GM19328 (cell line): ENCODE measurements at regions not wholly inside any gene's neighbourhood (a gene's known extent, or its start where the extent isn't known, plus 50 kb on each side); places are given as distances from the start of the nearest gene placed in this dataset.
A peak's percentile ranks its signal among the peaks of the same experiment; 100 is the strongest.

Experiments
- ATAC-seq: cut with Tn5 transposase; IDR thresholded peaks from one replicate; pipeline ENCODE4 v1.9.1; 2021; ENCODE audit warnings: mild to moderate bottlenecking, moderate library complexity; ENCODE audit not compliant: unreplicated experiment

- ATAC-seq, result no peak
Observed at GRCh38 chr5:89260254-89260653, 377.3 kb upstream of the MEF2C start.

- ATAC-seq, result no peak
Observed at GRCh38 chr5:89255845-89256463, 373.0 kb upstream of the MEF2C start.

DNA sequence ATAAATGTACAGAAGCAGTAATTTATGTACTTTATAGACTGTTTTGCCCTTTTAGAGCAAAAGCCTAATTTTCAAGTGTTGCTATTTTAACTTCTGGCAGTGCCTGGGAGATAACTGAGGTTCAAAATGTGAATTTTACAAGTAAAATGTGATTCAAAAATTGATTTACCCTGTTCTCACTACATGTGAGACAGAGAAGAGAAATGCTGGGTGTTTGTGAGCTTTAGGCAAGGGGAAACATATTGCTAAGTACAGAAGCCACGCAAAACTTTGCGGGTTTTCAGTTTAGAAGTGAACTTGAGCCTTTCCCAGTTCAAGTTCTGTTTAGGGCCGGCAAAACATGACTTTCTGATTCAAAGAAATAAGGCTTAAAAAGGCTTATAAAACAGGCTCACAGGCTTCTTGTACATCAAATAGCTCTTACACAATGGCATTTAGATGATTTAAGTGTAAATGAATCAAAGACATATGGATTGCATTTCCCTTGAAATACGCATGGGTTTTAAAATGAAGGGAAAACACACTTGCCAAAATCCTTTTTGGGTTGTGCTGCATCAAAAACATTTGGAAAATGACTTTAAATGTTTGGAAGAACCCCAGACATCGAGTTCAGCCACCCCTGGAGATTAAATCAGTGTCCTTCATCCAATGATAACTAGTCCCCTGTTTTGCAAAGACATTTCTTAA lies 370.8 kb upstream of the MEF2C start:
- ATAC-seq, result no peak

DNA sequence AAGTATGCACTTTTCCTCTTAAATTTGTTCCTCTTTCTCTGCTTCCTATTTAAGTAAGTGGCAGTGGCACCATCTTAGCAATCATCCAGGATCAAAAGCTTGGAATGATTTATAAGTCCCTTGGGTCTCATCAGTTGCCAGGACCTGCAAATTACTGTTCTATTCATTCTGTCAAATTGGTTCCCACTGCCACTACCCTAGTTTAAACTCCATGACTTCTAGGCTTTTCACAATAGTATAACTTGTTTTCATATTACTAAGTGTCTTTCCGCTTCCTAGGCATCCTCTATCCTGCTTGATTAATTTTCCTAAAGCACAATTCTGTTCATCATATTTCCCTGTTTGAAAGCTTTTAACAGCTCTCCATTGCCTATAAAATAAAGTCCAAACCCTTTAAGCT lies 363.9 kb upstream of the MEF2C start:
- ATAC-seq, result no peak

- ATAC-seq, result no peak
Observed at GRCh38 chr5:89246252-89246651, 363.3 kb upstream of the MEF2C start.

- no peak for ATAC-seq
Observed at GRCh38 chr5:89243611-89244010, 360.6 kb upstream of the MEF2C start.

- ATAC-seq, result no peak
Observed at GRCh38 chr5:89241186-89241585, 358.2 kb upstream of the MEF2C start.

GRCh38 chr5:89236900-89237299 lies 353.9 kb upstream of the MEF2C start:
- ATAC-seq, result no peak

DNA sequence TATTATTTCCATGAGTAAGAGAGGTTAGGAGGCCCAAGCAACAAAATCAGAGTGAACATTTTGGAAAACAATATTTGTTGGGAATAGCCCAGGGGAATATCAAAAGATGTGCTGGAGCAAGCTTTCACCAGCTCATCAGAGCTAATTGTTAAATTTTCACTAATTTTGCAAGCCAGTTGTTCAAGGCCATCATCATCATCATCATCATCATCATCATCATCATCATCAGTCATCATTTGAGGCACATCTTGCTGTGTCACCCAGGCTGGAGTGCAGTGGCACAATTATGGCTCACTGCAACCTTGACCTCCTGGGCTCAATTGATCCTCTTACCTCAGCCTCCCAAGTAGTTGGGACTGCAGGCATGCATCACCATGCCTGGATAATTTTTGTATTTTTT lies 350.5 kb upstream of the MEF2C start:
- no peak for ATAC-seq

GRCh38 chr5:89232139-89232603 lies 349.2 kb upstream of the MEF2C start:
- peak; percentile 93 for ATAC-seq

DNA sequence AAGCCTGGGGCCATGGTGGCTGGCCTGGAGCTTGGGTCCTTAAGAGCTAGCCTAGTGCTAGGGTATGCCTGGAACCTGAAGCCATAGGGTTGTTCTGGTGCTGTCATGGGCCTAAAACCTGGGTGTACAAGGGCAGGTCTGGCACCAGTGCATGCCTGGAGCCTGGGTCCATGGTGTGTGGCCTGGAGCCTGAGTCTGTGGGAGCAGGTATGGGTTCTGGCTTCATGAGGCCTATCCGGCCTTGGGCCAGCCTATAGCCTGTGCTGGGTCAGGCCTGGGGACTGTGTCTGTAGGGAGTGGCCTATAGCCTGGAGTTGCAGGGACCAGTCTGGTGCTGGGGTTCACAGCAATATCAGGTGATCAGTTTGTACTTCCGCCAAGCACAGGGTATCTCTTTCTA lies 347.2 kb upstream of the MEF2C start:
- no peak for ATAC-seq

- no peak for ATAC-seq
Observed at GRCh38 chr5:89229331-89230070, 346.5 kb upstream of the MEF2C start.

GRCh38 chr5:89228355-89228754 lies 345.4 kb upstream of the MEF2C start:
- no peak for ATAC-seq

DNA sequence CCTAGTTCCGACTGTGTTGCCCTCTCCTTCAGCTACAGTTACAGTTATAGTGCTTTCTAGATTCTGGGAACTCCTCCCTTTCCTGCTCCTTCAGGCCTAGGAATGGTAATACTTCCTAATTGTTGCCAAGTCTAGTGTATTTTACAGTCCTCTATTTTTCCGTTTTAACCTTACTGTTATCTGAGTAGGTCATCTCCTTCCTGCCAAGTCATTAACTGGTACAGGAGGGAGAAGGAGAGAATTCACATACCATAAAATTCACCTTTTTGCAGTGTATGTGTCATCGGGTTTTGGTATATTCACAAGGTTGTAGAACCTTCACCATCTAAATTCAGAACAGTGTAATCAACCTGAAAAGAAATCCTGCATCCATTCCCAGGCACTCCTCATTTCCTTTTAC lies 335.4 kb upstream of the MEF2C start:
- ATAC-seq, result no peak

DNA sequence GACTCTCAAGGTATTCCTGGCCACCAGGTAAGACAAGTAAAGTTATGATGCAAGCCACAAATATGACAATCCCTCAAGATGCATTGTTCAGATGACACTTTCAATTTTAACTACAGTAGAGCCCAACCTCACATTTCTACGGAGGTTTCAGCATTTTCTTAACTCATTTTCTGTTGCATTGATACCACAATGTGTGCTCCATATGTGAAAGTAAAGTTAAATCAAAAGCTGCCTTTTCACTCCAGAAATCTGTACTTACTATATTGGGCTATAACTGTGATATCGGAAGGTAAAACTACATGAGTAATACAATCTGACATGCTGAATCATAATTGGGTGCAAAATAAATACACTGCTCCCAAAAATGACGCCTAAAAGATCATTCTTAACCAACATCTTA lies 333.6 kb upstream of the MEF2C start:
- no peak for ATAC-seq

- no peak for ATAC-seq
Observed at GRCh38 chr5:89213573-89213972, 330.6 kb upstream of the MEF2C start.

- no peak for ATAC-seq
Observed at GRCh38 chr5:89211836-89212235, 328.9 kb upstream of the MEF2C start.

GRCh38 chr5:89208811-89209210 lies 325.8 kb upstream of the MEF2C start:
- ATAC-seq, result no peak

GRCh38 chr5:89208392-89208791 lies 325.4 kb upstream of the MEF2C start:
- ATAC-seq, result no peak

DNA sequence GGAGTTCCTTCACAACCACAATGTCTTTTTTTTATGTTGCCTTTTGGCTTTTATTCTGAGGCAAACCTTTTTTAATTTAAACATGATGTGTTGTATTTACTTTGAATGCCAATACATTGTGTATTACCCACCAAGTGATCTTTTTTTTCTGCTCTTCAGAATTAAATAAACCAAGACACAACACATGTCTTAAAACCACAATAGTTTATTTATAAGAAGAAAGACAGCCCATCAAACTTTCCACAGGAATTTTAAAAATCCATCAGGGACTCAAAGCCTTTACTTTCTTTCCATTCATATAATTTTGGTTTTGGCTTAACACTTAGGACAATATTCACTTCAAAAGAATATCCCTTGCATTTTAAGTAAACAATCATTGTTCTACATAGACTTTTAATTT lies 321.8 kb upstream of the MEF2C start:
- no peak for ATAC-seq

- no peak for ATAC-seq
Observed at GRCh38 chr5:89203611-89204010, 320.6 kb upstream of the MEF2C start.

DNA sequence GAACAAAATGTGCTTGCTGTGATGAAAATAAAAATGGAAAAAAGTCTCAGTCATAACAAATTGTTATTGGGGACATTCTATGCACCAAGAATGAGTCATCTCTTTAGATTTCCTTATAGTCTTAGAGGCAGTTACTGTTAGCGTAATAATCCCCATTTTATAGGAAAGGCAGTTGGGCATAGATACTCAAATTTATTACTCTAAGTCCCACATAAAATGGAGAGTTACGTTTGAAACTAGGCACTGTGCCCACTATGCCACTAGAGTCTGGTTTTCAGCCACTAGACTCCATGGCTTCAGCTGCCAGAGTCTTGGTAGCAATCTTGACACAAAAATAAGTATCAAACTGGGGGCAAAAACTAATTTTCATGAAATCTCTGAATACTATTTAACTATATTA lies 317.9 kb upstream of the MEF2C start:
- ATAC-seq, result no peak
